ENCODE measurements at regions not wholly inside any gene's neighbourhood (a gene's known extent, or its start where the extent isn't known, plus 50 kb on each side); places are given as distances from the start of the nearest gene placed in this dataset.

- no peak for DNase-seq (ENCODE audit: low spot score)
- WGBS, result 66% methylated on average over 3 of the region's 3 CpGs
- Histone ChIP-seq H3K4me3 (ENCODE audit: low read depth in 1 of 3, low read length in 3 of 3) (no peak overlapping the region), H3K9me3 (ENCODE audit: control insufficient read depth in 4 of 4, low read length in 3 of 4) (peaks cover 0 to 11% (median 9%) of the 10 kb centered on the region in 4 donors), H3K36me3 (ENCODE audit: control insufficient read depth in 4 of 4, insufficient read depth in 3 of 4, low read depth in 1 of 4, low read length in 3 of 4) (no peaks in the 10 kb centered on the region), H3K27me3 (ENCODE audit: control insufficient read depth in 4 of 4, insufficient read depth in 4 of 4, low read length in 3 of 4) (no peaks in the 10 kb centered on the region), H3K4me1 (ENCODE audit: control insufficient read depth in 4 of 4, insufficient read depth in 4 of 4, low read length in 3 of 4) (no peaks in the 10 kb centered on the region), H3K9ac (ENCODE audit: low read depth in 1 of 2, low read length in 2 of 2) (no peak overlapping the region), H3K27ac (ENCODE audit: low read depth in 1 of 2, low read length in 2 of 2) (no peak overlapping the region)
- TF ChIP-seq HNF4G (IDR thresholded peaks at IDR 0.05) (no peak), RAD21 (IDR thresholded peaks at IDR 0.05) (no peak), REST (IDR thresholded peaks at IDR 0.05) (no peak), CTCF (IDR thresholded peaks at IDR 0.05; ENCODE audit: low read depth, low read length, missing input control) (no peak), ZBTB33 (IDR thresholded peaks at IDR 0.05) (no peak), SP1 (IDR thresholded peaks at IDR 0.05) (no peak), HNF4A (conservative IDR thresholded peaks at IDR 0.05) (no peak), EGR1 (IDR thresholded peaks at IDR 0.05; ENCODE audit: low read depth in 2 of 2) (no peak), RXRA (IDR thresholded peaks at IDR 0.05) (no peak), FOXA2 (IDR thresholded peaks at IDR 0.05) (no peak), TAF1 (conservative IDR thresholded peaks at IDR 0.05) (no peak), FOXA1 (IDR thresholded peaks at IDR 0.05) (no peak), MAX (IDR thresholded peaks at IDR 0.05) (no peak), YY1 (IDR thresholded peaks at IDR 0.05) (no peak)
Measured at GRCh38 chr1:147466543-147466942, 74.8 kb upstream of the BCL9 start.

GRCh38 chr1:147470079-147470478 lies 71.2 kb upstream of the BCL9 start:
- peaks cover 0 to 8% (median 6%) of the 10 kb centered on the region in 4 donors for H3K9me3 ChIP-seq (ENCODE audit: control insufficient read depth in 4 of 4, low read length in 3 of 4)
- DNase-seq (ENCODE audit: low spot score), result no peak
- no peaks in the 10 kb centered on the region for H3K36me3 ChIP-seq (ENCODE audit: control insufficient read depth in 4 of 4, insufficient read depth in 3 of 4, low read depth in 1 of 4, low read length in 3 of 4)
- H3K4me3 ChIP-seq (ENCODE audit: low read depth in 1 of 3, low read length in 3 of 3), result no peak overlapping the region
- no peaks in the 10 kb centered on the region for H3K27me3 ChIP-seq (ENCODE audit: control insufficient read depth in 4 of 4, insufficient read depth in 4 of 4, low read length in 3 of 4)
- peaks cover 0 to 27% (median 13%) of the 10 kb centered on the region in 4 donors for H3K4me1 ChIP-seq (ENCODE audit: control insufficient read depth in 4 of 4, insufficient read depth in 4 of 4, low read length in 3 of 4)
- no peak overlapping the region for H3K9ac ChIP-seq (ENCODE audit: low read depth in 1 of 2, low read length in 2 of 2)
- H3K27ac ChIP-seq (ENCODE audit: low read depth in 1 of 2, low read length in 2 of 2), result no peak overlapping the region
- TF ChIP-seq HNF4G (IDR thresholded peaks at IDR 0.05), result no peak
- no peak for TF ChIP-seq HNF4A (conservative IDR thresholded peaks at IDR 0.05)
- no peak for TF ChIP-seq ZBTB33 (IDR thresholded peaks at IDR 0.05)
- TF ChIP-seq TAF1 (conservative IDR thresholded peaks at IDR 0.05), result no peak
- no peak for TF ChIP-seq REST (IDR thresholded peaks at IDR 0.05)
- TF ChIP-seq FOXA1 (IDR thresholded peaks at IDR 0.05), result no peak
- no peak for TF ChIP-seq GABPA (IDR thresholded peaks at IDR 0.05 in 1 of 2, conservative IDR thresholded peaks at IDR 0.05 in 1 of 2)
- no peak for TF ChIP-seq NR2F2 (IDR thresholded peaks at IDR 0.05)
- no peak for TF ChIP-seq EGR1 (IDR thresholded peaks at IDR 0.05; ENCODE audit: low read depth in 2 of 2)
- TF ChIP-seq RXRA (IDR thresholded peaks at IDR 0.05), result no peak
- TF ChIP-seq RAD21 (IDR thresholded peaks at IDR 0.05), result no peak
- no peak for TF ChIP-seq MAX (IDR thresholded peaks at IDR 0.05)
